GM10248 (cell line): ENCODE measurements at regions not wholly inside any gene's neighbourhood (a gene's known extent, or its start where the extent isn't known, plus 50 kb on each side); places are given as distances from the start of the nearest gene placed in this dataset.

Experiments
- CTCF ChIA-PET: fragments of 300-600 bp; sonication (Branson Sonifier 250); formaldehyde crosslinking; extraction: SDS; loops from one replicate; lab custom pipeline; 2021; ENCODE audit warnings: antibody characterized with exemption; lab: Yijun Ruan, JAX
- POLR2A ChIA-PET: fragments of 350-650 bp; sonication (Branson Sonifier 250); formaldehyde crosslinking; extraction: SDS; loops from one replicate; lab custom pipeline; 2020; ENCODE audit warnings: antibody characterized with exemption; lab: Yijun Ruan, JAX
- DNase-seq: peaks from one replicate; pipeline ENCODE4 v3.0.0; 2012; ENCODE audit errors: extremely low spot score
- CTCF ChIP-seq: IDR thresholded peaks from 2 replicates; pipeline ENCODE4 v1.5.1; 2012; ENCODE audit warnings: mild to moderate bottlenecking, low read depth; ENCODE audit errors: extremely low read depth, missing control alignments, control extremely low read depth

- no peak for DNase-seq
- ChIA-PET CTCF (interaction anchor here (1.2 kb wide), 1 partner anchor 15 kb away, joined by 3 read pairs; no protein-coding TSS in a partner anchor), POLR2A (no interaction called here)
- no peak for TF ChIP-seq CTCF
Measured at GRCh38 chr6:79756496-79756895, 125.4 kb downstream of the SH3BGRL2 start.

DNA sequence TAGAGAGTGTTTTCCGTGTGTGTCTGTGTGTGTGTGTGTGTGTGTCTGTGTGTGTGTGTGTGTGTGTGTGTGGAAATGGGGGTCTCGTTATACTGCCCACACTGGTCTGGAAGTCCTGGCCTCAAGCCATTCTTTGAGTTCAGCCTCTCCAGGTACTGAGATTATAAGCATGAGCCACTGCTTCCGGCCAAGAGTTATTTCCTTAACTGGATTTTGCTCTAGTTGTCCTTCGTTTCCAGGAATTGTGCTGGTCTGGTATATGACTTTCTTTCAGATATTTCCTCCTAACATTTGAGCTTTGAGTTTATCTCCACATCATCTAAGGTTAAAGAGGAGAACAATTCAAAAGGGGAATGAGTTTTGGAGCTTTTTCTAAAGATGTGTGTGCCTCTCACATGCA lies 124.8 kb downstream of the SH3BGRL2 start:
- no peak for DNase-seq
- ChIA-PET POLR2A (no interaction called here), CTCF (interaction anchor here (1.2 kb wide), 1 partner anchor 15 kb away, joined by 3 read pairs; no protein-coding TSS in a partner anchor)
- no peak for TF ChIP-seq CTCF
